ENCODE measurements at regions not wholly inside any gene's neighbourhood (a gene's known extent, or its start where the extent isn't known, plus 50 kb on each side); places are given as distances from the start of the nearest gene placed in this dataset.

DNA sequence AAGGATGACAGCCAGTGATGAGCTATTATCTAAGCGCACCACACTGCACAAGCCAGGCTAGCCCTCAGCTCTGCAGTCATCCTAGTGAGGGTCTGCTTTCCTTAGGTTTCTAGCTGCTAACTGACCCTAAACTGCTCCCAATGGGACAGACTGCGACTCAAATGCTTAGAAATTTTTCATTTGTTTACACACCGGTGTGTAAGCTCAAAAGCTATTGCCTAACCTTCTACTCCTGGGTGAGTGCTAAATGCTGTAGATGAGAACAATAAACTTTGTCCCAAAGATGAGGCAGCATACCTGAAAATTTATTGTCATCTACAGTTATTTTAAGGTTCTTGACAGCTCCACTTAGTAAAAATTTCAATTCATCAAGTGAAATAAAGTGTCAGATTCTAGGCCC is 311.4 kb downstream of the TMEM167A start (continued):
- TF ChIP-seq ATF4 (CRISPR knock-in tag; IDR thresholded peaks at IDR 0.05): peak in 1 of 2 experiments; percentile 18; a peak in 1 of 4 replicates
- no peak for TF ChIP-seq ZNF451 (CRISPR knock-in tag; IDR thresholded peaks at IDR 0.05)
- peak; percentile 52 for TF ChIP-seq ARID5B (CRISPR knock-in tag; IDR thresholded peaks at IDR 0.05)
- no peak for TF ChIP-seq ESRRA (CRISPR knock-in tag; IDR thresholded peaks at IDR 0.05; ENCODE audit: low read depth)
- TF ChIP-seq ZNF281 (CRISPR knock-in tag; IDR thresholded peaks at IDR 0.05; ENCODE audit: borderline replicate concordance): no peak
- no peak for TF ChIP-seq ZBTB14 (CRISPR knock-in tag; IDR thresholded peaks at IDR 0.05)
- TF ChIP-seq AHDC1 (CRISPR knock-in tag; IDR thresholded peaks at IDR 0.05; ENCODE audit: borderline replicate concordance): 0 out of 2 replicates have a peak, but pooled peaks have one; percentile 16
- no peak for TF ChIP-seq SOX13 (IDR thresholded peaks at IDR 0.05)
- peak in 1 of 2 experiments; percentile 77; a peak in 2 of 4 replicates for TF ChIP-seq SOX13 (CRISPR knock-in tag; conservative IDR thresholded peaks at IDR 0.05 in 1 of 2, IDR thresholded peaks at IDR 0.05 in 1 of 2)
- no peak for TF ChIP-seq THYN1 (CRISPR knock-in tag; IDR thresholded peaks at IDR 0.05; ENCODE audit: borderline replicate concordance, low read depth)
- peak; percentile 71 for TF ChIP-seq BCL6 (CRISPR knock-in tag; IDR thresholded peaks at IDR 0.05)
- TF ChIP-seq ZBTB42 (CRISPR knock-in tag; IDR thresholded peaks at IDR 0.05): no peak
- no peak for TF ChIP-seq SOX6 (IDR thresholded peaks at IDR 0.05)
- TF ChIP-seq SOX6 (CRISPR knock-in tag; IDR thresholded peaks at IDR 0.05): peak; percentile 54

All from HepG2 (cell line).